GM10248 (cell line): ENCODE measurements at regions not wholly inside any gene's neighbourhood (a gene's known extent, or its start where the extent isn't known, plus 50 kb on each side); places are given as distances from the start of the nearest gene placed in this dataset.

Experiments
- CTCF ChIA-PET: fragments of 300-600 bp; sonication (Branson Sonifier 250); formaldehyde crosslinking; extraction: SDS; loops from one replicate; lab custom pipeline; 2021; ENCODE audit warnings: antibody characterized with exemption; lab: Yijun Ruan, JAX
- POLR2A ChIA-PET: fragments of 350-650 bp; sonication (Branson Sonifier 250); formaldehyde crosslinking; extraction: SDS; loops from one replicate; lab custom pipeline; 2020; ENCODE audit warnings: antibody characterized with exemption; lab: Yijun Ruan, JAX
- DNase-seq: peaks from one replicate; pipeline ENCODE4 v3.0.0; 2012; ENCODE audit errors: extremely low spot score
- CTCF ChIP-seq: IDR thresholded peaks from 2 replicates; pipeline ENCODE4 v1.5.1; 2012; ENCODE audit warnings: mild to moderate bottlenecking, low read depth; ENCODE audit errors: extremely low read depth, missing control alignments, control extremely low read depth

GRCh38 chr10:129293991-129294700 is 172.9 kb upstream of the MGMT start:
- CTCF ChIA-PET: interaction anchor here (0.6 to 1.3 kb wide), 2 partner anchors 10 to 861 kb away, joined by 3 to 5 read pairs; no protein-coding TSS in a partner anchor
- DNase-seq: no peak
- no peak for TF ChIP-seq CTCF
- POLR2A ChIA-PET: no interaction called here

GRCh38 chr10:129294944-129295343 is 172.1 kb upstream of the MGMT start:
- TF ChIP-seq CTCF: no peak
- no peak for DNase-seq
- POLR2A ChIA-PET: no interaction called here
- CTCF ChIA-PET: no interaction called here

- CTCF ChIA-PET: no interaction called here
- no peak for DNase-seq
- POLR2A ChIA-PET: no interaction called here
- no peak for TF ChIP-seq CTCF
Measured at GRCh38 chr10:129305046-129305445, 162.0 kb upstream of the MGMT start.

- TF ChIP-seq CTCF: no peak
- POLR2A ChIA-PET: no interaction called here
- DNase-seq: no peak
- CTCF ChIA-PET: interaction anchor here (1.7 kb wide), 1 partner anchor 16 kb away, joined by 5 read pairs; no protein-coding TSS in a partner anchor
Measured at GRCh38 chr10:129307141-129307540, 159.9 kb upstream of the MGMT start.

- no peak for DNase-seq
- ChIA-PET POLR2A (no interaction called here), CTCF (interaction anchor here (1.1 kb wide), 1 partner anchor 11 kb away, joined by 4 read pairs; no protein-coding TSS in a partner anchor)
- TF ChIP-seq CTCF: no peak
Measured at GRCh38 chr10:129308953-129309564, 158.0 kb upstream of the MGMT start.

GRCh38 chr10:129309565-129309964 is 157.5 kb upstream of the MGMT start:
- no peak for DNase-seq
- ChIA-PET POLR2A (no interaction called here), CTCF (interaction anchor here (1.1 kb wide), 1 partner anchor 12 kb away, joined by 4 read pairs; no protein-coding TSS in a partner anchor)
- TF ChIP-seq CTCF: no peak
